Fibroblast of mammary gland (primary cell): ENCODE measurements at regions not wholly inside any gene's neighbourhood (a gene's known extent, or its start where the extent isn't known, plus 50 kb on each side); places are given as distances from the start of the nearest gene placed in this dataset.

Experiments used
- DNase-seq: peaks from one replicate; pipeline ENCODE4 v3.0.0-alpha.2; 2010; ENCODE audit warnings: low read depth
- H3K4me3 ChIP-seq: 2 replicates; pipeline ENCODE4 v1.5.1; 2011; ENCODE audit warnings: low read depth, mild to moderate bottlenecking, low read length, moderate library complexity; ENCODE audit not compliant: control insufficient read depth
- CTCF ChIP-seq: conservative IDR thresholded peaks from 2 replicates; pipeline ENCODE4 v1.5.1; 2011; ENCODE audit warnings: low read depth, low read length, inconsistent platforms; ENCODE audit not compliant: control insufficient read depth, insufficient read depth

DNA sequence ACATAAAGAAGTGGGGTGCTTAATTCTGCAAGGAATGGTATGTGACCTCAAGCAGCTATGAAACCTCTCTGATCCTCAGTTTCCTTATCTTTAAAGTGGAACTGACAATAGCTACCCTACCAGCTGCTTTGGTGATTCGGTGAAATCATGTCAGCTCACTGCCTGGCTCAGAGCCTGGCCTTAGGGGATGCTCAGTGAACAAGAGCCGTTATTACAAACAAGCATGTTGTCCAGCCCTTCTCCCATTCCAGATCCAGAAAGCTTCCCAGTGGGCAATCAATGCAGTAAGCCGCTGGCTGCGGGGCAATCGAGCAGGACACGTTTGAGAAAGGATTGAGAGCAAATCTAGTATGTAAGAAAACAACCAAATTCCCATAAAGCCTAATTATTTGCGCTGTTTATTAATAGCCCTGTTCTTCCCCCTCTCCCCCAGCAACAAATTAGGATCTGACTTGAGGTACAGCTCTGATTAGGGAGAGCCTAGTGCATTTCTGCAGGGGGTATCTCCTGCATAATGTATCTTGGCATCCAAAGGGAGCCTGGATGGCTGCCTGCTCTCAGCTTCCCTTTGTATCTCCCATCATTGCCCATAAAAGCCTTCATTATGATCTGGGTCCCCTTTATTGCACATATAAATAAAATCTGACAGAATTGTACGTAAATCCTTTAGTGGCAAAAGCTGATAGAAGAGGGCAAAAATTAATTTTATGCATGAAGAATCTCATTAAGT, 371.4 kb downstream of the TMEM232 start:
- TF ChIP-seq CTCF = no peak
- DNase-seq = no peak
- H3K4me3 ChIP-seq = no peak overlapping the region

- TF ChIP-seq CTCF = no peak
- H3K4me3 ChIP-seq = no peak overlapping the region
- peak; percentile 69 for DNase-seq
Observed at GRCh38 chr5:110356677-110357076, 369.8 kb downstream of the TMEM232 start.

DNA sequence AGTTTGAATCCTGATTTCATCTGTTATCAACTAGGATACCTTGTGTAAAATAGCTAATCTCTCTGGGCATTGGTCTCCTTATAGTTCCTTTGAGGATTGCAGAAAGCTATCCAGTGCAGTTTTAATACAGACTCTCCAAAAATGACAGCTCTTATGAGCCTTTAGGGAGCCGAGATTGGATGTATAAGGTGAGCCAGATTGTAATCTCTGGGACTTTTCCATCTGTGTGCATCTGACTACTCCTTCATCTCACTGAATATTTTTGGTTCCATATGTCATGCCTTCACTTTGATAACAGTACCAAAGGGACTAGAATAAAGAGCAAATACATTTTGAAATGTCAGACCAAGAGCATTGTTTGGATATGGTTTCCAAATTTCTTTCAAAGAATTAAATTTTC, 367.2 kb downstream of the TMEM232 start:
- no peak overlapping the region for H3K4me3 ChIP-seq
- no peak for DNase-seq
- TF ChIP-seq CTCF = no peak

GRCh38 chr5:110361471-110361870, 365.0 kb downstream of the TMEM232 start:
- H3K4me3 ChIP-seq = no peak overlapping the region
- peak; percentile 65 for DNase-seq
- no peak for TF ChIP-seq CTCF

DNA sequence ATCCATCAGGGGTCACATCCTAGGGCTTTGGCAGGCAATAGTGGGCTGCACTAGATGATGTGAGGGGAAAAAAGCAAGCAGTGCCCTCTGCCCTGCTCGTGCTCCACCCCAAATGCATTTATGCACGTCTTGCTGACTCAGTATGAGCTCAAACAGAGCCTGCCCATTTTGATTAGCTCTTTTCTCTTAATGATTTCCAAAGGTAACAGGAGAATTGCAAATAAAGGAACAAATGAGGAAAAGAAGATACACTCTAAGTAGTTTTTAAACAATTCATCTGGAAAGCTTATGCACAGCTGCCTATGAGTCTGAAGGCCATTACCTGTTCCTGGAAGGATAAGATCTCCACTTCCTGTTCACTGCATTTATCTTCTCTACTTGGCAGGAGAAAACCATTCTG, 364.2 kb downstream of the TMEM232 start:
- DNase-seq = no peak
- TF ChIP-seq CTCF = no peak
- H3K4me3 ChIP-seq = no peak overlapping the region

DNA sequence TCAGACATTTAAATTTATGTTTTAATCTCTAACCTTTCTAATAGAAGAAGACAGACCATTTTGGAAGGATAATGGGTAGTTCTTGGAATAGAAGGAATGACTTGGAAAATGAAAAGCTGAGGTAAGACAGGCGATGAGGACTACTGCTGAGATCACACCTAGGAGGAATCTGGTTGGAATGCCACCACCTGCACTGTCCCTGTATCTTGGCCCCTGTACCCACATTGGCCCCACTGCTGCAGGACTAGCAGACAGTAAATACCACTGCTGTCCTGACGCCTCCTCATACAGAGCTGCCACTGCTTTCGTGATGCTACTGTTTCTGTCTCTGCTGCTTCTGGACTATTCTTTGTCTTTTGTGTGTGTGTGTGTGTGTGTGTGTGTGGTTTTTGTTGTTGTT, 359.8 kb downstream of the TMEM232 start:
- DNase-seq = no peak
- no peak for TF ChIP-seq CTCF
- H3K4me3 ChIP-seq = no peak overlapping the region
